GM18907 (cell line): ENCODE measurements at regions not wholly inside any gene's neighbourhood (a gene's known extent, or its start where the extent isn't known, plus 50 kb on each side); places are given as distances from the start of the nearest gene placed in this dataset.
"Not testable (repeated sequence)": the region's sequence is repeated elsewhere in the genome, so short reads cannot be mapped to it uniquely, and the experiment has no call there.

ENCODE experiments used
- ATAC-seq: cut with Tn5 transposase; IDR thresholded peaks from one replicate; pipeline ENCODE4 v1.9.1; 2021; ENCODE audit warnings: mild to moderate bottlenecking, moderate library complexity; ENCODE audit not compliant: unreplicated experiment

- ATAC-seq, result no peak
Observed at GRCh38 chr15:38726187-38726586, 161.6 kb upstream of the RASGRP1 start.

DNA sequence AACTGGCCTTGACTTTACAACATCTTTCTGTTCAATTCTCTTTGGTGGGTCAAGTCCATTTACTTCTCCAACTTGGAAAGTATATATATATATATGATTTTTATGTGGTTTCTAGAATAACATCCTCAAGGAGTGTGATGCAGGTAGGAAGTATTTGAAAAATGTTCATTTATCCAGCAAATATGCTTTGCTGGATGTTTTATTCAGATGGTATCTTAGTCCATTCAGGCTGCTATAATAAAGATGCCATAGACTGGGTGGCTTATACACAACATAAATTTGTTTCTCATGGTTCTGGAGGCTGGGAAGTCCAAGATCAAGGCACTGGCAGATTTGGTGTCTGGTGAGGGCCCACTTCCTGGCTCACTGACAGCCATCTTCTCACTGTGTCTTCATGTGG is 168.7 kb upstream of the RASGRP1 start:
- ATAC-seq, result no peak

GRCh38 chr15:38740206-38740605 is 175.6 kb upstream of the RASGRP1 start:
- no peak for ATAC-seq

- ATAC-seq, result no peak
Observed at GRCh38 chr15:38743147-38743546, 178.5 kb upstream of the RASGRP1 start.

DNA sequence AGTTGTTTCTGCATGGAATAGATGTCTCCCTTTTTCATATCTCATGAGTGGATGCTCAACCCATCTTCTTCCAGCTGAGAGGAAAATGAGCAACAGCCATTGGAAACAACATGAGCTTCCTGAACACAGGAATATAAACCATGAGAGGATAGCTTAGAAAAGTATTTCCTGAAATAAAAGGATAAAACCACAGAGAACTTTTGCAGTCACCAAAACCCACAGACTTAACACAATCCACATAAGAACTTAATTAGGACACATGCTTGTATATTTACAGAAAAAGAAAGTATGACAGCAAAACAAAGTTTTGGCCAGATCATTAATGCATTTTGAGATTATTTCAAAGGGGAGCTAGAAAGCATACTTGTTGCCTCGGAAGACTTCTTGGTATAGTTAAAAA is 180.5 kb upstream of the RASGRP1 start:
- no peak for ATAC-seq

DNA sequence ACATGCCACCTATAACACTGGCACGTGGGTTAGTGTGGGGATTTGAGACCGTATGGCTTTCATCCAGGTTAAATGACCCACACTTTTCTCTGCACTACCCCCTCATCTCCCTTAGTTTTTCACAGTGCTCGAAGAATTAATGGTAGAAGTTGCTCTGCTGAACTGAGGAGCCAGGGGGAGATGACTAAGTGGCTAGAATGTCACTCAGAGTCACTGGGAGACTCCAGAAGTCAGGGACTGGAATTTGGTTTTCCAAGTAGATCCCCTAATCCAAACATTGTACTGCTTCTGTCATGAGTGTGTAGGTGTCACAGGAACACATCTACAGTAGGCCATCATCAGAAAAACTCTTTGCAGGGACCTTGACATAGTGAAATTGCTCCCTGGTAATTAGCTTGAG is 181.0 kb upstream of the RASGRP1 start:
- no peak for ATAC-seq

DNA sequence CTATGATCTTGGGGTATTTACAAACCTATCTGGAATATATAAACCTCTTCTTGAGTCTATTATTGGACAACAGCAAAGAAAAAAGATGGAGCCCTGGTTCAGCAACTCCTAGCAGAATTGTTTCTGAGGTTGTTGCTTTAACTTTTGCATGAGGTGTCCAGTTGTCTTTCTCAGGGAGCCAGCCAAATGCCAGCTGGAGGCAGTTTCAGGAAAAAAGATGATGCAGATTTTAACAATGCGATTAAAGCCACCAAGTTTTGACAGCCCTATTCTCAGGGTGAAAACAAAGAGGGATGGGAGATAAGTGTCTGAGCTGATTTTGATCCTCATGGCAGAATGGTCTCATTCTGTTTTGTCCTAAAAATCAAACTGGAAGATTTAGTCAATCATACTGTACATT is 181.6 kb upstream of the RASGRP1 start:
- no peak for ATAC-seq

DNA sequence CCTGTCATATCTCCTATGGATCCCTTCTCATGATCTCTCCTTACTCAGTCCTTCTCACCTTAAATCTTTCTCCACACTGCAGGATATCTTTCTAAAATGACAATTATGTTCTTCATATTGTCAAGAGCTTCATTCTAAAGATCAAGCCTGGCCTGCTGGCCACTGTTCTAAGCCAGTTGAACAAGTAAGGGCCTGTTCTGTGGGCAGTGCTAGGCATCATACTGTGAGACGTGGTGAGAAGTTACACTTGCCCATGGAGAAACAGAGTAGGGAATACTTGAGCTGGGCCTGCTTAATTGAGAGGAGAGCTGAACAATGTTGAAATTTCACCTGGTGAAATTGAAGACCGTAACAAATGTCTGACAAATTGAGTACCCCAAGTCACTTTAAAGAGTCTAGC is 184.1 kb upstream of the RASGRP1 start:
- no peak for ATAC-seq

DNA sequence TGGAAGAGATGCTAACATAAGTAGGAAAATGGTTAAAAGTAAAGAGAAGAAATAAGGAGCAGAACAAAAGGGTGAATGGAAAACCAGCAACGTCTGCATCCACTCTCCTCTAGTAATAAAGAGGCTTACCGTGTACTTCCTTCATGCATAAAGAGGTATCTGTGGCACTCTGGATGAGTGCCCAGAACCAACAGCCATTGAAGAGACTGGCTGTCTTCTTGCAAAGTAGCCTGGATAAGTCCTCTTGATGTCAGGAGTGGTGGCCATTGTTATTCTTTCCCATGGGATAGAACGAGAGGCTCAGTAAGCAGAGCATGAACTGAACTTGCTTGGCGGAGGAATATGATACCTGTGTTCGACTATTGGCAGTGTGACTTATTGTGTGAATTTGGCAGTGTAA is 186.2 kb upstream of the RASGRP1 start:
- no peak for ATAC-seq

DNA sequence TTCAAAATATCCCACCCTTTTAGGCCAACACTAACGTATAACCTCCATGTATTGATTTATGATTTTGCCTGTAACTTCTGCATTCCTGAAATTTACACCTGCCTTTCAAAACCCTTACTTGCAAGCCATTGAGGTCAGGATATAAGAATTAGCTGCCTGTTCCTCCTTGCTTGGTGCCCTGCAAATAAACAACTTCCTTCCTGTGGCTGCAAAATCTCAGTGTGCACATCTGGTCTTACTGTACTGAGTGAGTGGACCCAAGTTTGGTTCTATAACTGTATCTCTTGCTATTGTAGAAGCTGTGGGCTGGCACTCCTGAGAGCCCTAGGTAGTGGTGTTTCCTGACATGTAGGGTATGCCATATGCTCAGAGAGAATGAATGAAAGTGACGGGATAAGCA is 191.1 kb upstream of the RASGRP1 start:
- ATAC-seq, result no peak

DNA sequence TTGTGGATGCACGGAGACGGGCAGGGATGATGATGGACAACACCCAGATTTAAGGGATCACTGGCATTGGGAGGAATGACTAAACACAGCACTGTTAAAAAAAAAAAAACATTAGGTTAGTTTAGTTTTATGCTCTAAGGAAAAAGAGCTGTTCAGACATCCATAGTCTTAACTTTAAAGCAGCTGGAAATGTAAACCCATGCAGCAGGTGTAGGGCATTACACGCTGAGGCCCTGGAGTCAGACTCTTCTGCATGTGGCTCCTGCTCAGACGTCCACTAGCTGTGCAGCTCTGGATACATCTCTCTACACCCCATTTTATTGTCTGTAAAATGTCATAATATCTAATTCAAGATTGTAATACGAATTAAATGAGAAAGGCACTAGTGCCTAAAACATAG is 191.8 kb upstream of the RASGRP1 start:
- ATAC-seq, result no peak

GRCh38 chr15:38758043-38758442 is 193.4 kb upstream of the RASGRP1 start:
- ATAC-seq, result no peak

DNA sequence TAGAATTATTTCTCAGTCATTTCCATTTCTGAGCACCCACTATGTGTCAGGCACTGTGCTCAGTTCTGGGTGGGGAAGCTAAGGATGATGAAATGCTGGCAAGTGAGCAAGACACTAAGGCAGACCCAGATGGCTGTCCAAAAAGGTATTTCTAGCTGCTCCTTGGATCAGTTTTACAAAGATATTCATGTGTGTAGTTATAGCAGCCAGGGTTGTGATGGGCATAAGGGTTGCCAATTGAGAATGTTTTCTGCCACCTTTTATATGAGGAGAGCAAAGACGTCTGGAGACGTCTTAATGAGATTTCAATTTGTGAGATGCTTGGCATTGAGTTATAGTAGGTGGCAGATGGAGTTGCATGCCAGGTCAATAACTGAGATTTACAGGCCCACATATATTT is 197.1 kb upstream of the RASGRP1 start:
- ATAC-seq, result no peak

GRCh38 chr15:38768970-38769369 is 204.4 kb upstream of the RASGRP1 start:
- no peak for ATAC-seq

GRCh38 chr15:38769492-38769891 is 204.9 kb upstream of the RASGRP1 start:
- no peak for ATAC-seq

- not testable (repeated sequence) for ATAC-seq
Observed at GRCh38 chr15:38774076-38774475, 209.5 kb upstream of the RASGRP1 start.

DNA sequence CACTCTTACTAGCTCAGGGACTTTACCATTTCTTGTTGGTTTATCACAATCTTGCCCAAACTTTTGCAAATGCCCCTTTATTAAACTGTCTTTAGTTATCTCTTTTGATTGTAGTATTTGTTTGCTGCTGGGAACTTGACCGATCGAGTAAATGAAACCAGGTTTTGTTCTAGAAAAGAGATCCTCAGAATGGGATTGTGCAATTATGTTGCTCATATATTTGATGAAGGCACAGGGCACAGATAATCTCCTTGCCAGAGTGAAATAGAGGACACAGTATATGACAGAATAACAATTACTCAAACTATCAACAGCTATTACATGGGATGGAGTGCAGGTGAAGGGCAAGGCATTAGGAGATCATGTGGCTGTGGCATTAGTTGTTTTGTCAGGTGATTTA is 216.6 kb upstream of the RASGRP1 start:
- no peak for ATAC-seq

GRCh38 chr15:38782156-38782555 is 217.5 kb upstream of the RASGRP1 start:
- ATAC-seq, result no peak

DNA sequence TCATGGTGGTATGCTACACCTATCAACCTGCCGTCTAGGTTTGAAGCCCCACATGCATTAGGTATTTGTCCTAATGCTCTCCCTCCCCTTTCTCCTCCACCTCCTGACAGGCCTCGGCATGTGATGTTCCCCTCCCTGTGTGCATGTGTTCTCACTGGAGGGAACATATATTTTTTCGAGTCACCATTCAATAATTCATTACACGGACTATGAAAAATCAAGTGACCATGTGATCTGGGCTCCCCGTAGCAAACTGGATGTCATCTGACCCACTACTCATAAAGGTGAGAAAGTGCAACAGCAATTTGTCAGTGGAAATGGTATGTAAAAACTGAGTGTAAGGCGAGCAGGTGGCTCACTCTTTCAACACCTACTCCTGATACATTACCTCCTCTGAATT is 224.3 kb upstream of the RASGRP1 start:
- ATAC-seq, result no peak

DNA sequence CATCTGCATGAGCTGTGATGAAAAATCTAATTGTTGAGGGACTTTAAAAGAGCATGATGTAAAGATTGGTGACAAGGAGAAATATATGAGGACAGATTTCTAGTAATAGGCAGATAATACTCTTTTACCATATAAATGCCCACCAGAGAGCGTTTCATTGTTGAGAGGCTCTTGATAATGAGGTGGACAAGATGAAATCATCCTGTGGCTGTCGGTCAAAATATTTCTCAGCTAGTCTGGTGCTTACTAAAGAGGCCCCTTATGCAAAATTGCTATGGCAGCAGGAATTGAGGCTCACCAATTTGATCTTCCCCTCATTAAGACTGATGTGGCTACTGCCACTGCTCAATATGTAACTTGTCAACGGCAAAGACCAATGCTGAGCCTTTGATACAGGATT is 225.0 kb upstream of the RASGRP1 start:
- ATAC-seq, result no peak

- no peak for ATAC-seq
Observed at GRCh38 chr15:38793206-38793810, 228.7 kb upstream of the RASGRP1 start.

GRCh38 chr15:38795471-38796245 is 231.0 kb upstream of the RASGRP1 start:
- no peak for ATAC-seq

- no peak for ATAC-seq
Observed at GRCh38 chr15:38796589-38796988, 232.0 kb upstream of the RASGRP1 start.
